AG04449 (cell line): ENCODE measurements at regions not wholly inside any gene's neighbourhood (a gene's known extent, or its start where the extent isn't known, plus 50 kb on each side); places are given as distances from the start of the nearest gene placed in this dataset.

ENCODE experiments used
- CTCF ChIA-PET: fragments of 350-600 bp; formaldehyde crosslinking; extraction: SDS; loops from one replicate; lab custom pipeline; 2021; ENCODE audit warnings: antibody characterized with exemption; lab: Yijun Ruan, JAX
- POLR2A ChIA-PET: fragments of 400-600, 350-600 bp; formaldehyde crosslinking; extraction: SDS; loops from one replicate; lab custom pipeline; 2020; ENCODE audit warnings: antibody characterized with exemption, inconsistent platforms; lab: Yijun Ruan, JAX
- DNase-seq: peaks from one replicate; pipeline ENCODE4 v3.0.0-alpha.2; 2010; ENCODE audit warnings: low read depth, low spot score
- H3K4me3 ChIP-seq: 2 replicates; pipeline ENCODE4 v1.5.1; 2011; ENCODE audit warnings: low read depth, mild to moderate bottlenecking, control low read depth, low read length
- TF ChIP-seq, protein P1 (sequence below): IDR thresholded peaks from one replicate; pipeline ENCODE4 v1.5.1; 2011; ENCODE audit warnings: mild to moderate bottlenecking, moderate library complexity, low read length, control low read depth, inconsistent platforms; ENCODE audit not compliant: insufficient read depth; ENCODE audit errors: missing control alignments

DNA sequence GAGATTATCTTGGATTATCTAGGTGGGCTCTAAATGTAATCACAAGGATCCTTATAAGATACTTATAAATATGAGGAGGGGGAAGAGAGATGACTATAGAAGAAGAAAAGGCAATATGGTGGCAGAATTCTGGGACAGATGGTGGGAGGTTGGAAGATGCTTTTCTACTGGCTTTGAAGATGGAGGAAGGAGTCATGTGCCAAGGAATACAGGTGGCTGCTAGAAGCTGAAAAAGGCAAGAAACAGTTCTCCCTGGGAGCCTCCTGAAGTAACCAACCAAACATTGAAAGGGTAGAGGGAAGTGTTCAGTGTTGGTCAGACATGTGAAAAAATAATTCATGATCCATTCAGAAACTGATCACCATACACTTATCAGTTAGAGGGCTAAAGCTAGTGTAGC lies 213.3 kb downstream of the WDR11 start:
- TF ChIP-seq, protein P1, sequence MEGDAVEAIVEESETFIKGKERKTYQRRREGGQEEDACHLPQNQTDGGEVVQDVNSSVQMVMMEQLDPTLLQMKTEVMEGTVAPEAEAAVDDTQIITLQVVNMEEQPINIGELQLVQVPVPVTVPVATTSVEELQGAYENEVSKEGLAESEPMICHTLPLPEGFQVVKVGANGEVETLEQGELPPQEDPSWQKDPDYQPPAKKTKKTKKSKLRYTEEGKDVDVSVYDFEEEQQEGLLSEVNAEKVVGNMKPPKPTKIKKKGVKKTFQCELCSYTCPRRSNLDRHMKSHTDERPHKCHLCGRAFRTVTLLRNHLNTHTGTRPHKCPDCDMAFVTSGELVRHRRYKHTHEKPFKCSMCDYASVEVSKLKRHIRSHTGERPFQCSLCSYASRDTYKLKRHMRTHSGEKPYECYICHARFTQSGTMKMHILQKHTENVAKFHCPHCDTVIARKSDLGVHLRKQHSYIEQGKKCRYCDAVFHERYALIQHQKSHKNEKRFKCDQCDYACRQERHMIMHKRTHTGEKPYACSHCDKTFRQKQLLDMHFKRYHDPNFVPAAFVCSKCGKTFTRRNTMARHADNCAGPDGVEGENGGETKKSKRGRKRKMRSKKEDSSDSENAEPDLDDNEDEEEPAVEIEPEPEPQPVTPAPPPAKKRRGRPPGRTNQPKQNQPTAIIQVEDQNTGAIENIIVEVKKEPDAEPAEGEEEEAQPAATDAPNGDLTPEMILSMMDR: no peak
- H3K4me3 ChIP-seq: no peak overlapping the region
- POLR2A ChIA-PET: no interaction called here
- CTCF ChIA-PET: no interaction called here
- DNase-seq: no peak

DNA sequence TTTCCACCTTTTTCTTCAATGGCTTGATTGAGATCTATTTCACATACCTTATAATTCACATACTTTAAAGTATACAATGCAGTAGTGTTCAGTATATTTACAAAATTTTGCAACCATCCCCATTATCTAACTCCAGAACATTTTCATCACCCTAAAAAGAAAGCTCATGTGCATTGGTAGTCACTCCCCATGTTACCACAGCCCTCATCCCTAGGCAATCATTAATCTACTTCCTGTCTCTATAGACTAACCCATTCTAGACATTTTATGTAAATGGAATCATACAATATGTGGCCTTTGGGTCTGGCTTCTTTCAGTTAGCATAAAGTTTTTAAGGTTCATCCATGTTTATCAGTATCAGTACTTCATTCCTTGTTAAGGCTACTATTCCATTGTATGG lies 214.2 kb downstream of the WDR11 start:
- ChIA-PET CTCF (no interaction called here), POLR2A (no interaction called here)
- no peak for DNase-seq
- H3K4me3 ChIP-seq: no peak overlapping the region
- TF ChIP-seq, protein P1: no peak

DNA sequence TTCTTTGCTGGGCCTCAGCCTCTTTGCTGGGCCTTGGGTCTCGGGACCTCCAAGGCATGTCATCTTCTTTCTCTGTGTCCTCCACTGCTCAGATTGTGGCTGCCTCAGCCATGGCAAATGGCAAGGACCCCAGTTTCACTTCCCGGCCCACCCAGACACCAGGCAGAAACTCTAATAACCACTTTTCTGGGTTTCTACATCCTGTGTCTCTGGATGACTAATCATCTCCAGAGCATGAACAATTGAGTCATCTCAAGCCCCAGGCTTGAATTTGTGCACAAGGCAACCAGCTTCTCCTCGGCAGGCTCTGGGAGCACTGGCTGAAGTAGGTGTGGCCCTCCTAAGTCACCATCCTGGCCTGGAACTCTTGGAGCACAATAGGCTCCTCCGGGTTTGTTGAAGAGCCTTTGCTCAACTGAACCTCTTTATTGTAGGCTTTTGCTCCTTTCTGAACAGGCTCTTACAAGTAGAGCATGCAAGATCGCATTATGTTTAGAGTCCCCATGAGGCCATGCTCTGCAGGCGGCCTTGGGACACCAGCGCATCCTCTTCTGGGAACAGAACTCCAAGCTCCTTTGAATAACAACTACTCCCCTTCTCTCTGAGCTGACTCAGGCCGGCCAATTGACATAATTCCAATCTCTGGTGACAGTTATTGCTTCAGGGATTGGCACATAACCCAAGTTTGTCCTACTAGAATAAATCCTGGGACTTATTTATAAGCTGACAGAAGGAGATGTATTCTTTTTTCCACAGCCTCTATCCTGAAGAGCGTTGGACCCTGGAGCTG lies 218.1 kb downstream of the WDR11 start:
- TF ChIP-seq, protein P1: no peak
- POLR2A ChIA-PET: no interaction called here
- H3K4me3 ChIP-seq: no peak overlapping the region
- CTCF ChIA-PET: no interaction called here
- DNase-seq: no peak

DNA sequence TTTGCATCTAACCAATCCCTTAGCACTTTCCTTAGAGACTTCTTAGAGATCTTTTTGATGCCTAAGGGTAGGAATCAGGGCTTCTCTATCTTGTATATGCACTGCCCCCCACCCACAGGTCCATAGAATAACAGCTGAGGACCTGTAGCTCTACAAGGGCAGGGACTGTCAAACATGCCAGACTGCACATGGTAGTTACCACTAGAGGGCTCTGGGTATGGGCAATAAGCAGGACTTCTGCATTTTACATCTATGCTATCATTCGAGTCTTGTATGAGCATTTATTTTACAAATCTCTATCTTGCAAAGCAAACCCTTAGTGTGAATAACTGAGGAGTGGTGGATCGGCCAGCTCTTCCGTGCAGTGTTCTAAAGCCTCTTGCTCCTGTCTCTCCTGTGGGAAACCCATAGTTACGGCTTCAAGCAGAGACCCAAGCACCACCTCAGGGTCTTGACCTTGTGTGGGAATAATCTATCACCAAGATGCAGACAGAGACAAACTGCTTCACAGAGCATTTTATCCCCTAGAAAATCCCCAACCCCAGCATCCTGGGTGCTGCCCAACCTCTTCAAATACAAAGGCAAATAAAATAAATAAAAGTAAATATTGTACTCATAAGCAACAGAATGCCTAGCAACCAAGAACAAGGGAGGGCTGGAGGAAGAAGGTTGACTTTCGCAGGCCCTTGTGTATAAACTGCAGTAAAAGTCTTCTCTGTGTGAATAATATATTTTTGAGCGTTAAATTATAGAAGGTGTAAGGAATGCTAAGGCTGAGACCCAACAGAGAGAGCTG lies 219.3 kb downstream of the WDR11 start:
- CTCF ChIA-PET: no interaction called here
- TF ChIP-seq, protein P1: no peak
- POLR2A ChIA-PET: no interaction called here
- DNase-seq: no peak
- H3K4me3 ChIP-seq: no peak overlapping the region

DNA sequence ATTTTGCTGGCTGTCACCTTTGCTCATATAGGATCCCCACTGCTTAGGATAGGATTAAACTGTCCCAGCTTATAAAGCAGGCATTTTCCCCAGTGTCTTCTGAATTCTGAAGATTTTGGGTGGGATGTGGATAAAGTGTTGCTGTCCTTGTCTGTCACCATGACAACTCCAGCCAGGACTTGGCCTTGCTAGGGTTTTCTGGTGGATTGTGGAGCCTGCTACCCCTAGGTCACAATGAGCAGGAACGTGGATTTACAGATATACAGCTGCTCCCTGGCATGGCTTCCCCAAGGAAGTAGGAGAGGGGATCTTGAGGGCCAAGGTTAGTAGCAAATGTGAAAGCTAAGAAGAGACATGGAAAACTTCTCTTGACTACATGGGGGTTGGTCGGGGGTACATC lies 220.7 kb downstream of the WDR11 start:
- no peak for DNase-seq
- TF ChIP-seq, protein P1: no peak
- H3K4me3 ChIP-seq: no peak overlapping the region
- CTCF ChIA-PET: no interaction called here
- POLR2A ChIA-PET: no interaction called here

DNA sequence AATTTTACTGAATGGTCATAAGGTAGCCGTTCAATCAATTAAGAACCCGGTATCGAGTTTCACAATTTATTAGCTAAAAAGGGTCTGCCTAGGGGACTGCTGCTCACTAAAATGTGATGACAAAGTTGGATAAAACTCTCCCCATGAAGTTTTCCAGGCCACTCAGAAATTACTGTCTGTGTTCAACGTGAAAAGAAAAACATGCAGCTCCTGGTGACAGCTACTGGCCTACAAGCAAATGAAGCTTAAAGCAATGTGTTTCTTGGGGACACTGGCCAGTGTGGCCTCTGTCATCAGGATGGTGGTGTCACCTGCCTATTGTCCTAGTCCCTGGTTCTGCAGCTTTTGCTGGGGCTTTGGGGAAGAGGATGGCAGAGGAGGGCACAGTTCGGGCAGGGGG lies 222.6 kb downstream of the WDR11 start:
- CTCF ChIA-PET: no interaction called here
- TF ChIP-seq, protein P1: no peak
- DNase-seq: no peak
- POLR2A ChIA-PET: no interaction called here
- no peak overlapping the region for H3K4me3 ChIP-seq
